Right lobe of liver (tissue), 6 donors: ENCODE measurements at regions not wholly inside any gene's neighbourhood (a gene's known extent, or its start where the extent isn't known, plus 50 kb on each side); places are given as distances from the start of the nearest gene placed in this dataset.

Source experiments
- ATAC-seq, 4 donors: fragments of 200-7000 bp; cut with Tn5 transposase; one replicate each; pipeline ENCODE4 v1.9.1; 2020; ENCODE audit warnings: mild to moderate bottlenecking in 4 of 4, moderate library complexity in 4 of 4
- DNase-seq, 3 donors: peaks; one replicate each; pipeline ENCODE4 v3.0.0-alpha.2; 2020
- H3K27ac ChIP-seq, 3 donors: fragments of 200-600 bp; one replicate each; pipeline ENCODE4 v1.8.0; 2022
- H3K27me3 ChIP-seq, 2 donors: fragments of 200-600 bp; one replicate each; pipeline ENCODE4 v1.8.0; 2022
- H3K36me3 ChIP-seq, 4 donors: fragments of 200-600 bp; sonication (generic) in 1 of 4; one replicate each; pipeline versions ENCODE4 v1.5.1 to v1.8.0; 2017 to 2022; ENCODE audit warnings: control low read depth in 1 of 4
- H3K4me1 ChIP-seq, 4 donors: fragments of 200-600 bp; sonication (generic) in 1 of 4; one replicate each; pipeline versions ENCODE4 v1.5.1 to v1.8.0; 2017 to 2022; ENCODE audit warnings: control low read depth in 1 of 4
- H3K4me3 ChIP-seq, 3 donors: fragments of 200-600 bp; one replicate each; pipeline ENCODE4 v1.8.0; 2022
- H3K9me3 ChIP-seq, 4 donors: fragments of 200-600 bp; sonication (generic) in 1 of 4; one replicate each; pipeline versions ENCODE4 v1.5.1 to v1.8.0; 2017 to 2022; ENCODE audit warnings: control low read depth in 1 of 4
- POLR2A ChIP-seq: fragments of 450-650 bp; IDR thresholded peaks from one replicate; pipeline ENCODE4 v1.6.1; 2017; ENCODE audit warnings: antibody characterized with exemption, mild to moderate bottlenecking
- WGBS: methylation state at CpG from one replicate; pipeline ENCODE4 v1.1.6; 2018; ENCODE audit warnings: low coverage, low lambda C conversion rate; ENCODE audit not compliant: insufficient coverage; ENCODE audit errors: missing lambda C conversion rate; 5-methylcytosine and 5-hydroxymethylcytosine counted together
- intact Hi-C, 2 donors: fragments of 100-400 bp; cut with DNase I; formaldehyde crosslinking; loops; one replicate each; pipeline versions ENCODE4 v1.11.2 to v1.14.1; 2022
- TF ChIP-seq, protein P1 (sequence below), 4 donors: fragments of 200-600 bp in 3 of 4; fragments of 450-650 bp in 1 of 4; IDR thresholded peaks; one replicate each; pipeline versions ENCODE4 v1.5.1 to v1.8.0; 2016 to 2022; ENCODE audit warnings: antibody characterized with exemption in 4 of 4, mild to moderate bottlenecking in 2 of 4
- donor health status: DM: no; HTN: yes; CAD: no.
- donor health status: DM: no; HTN: no; CAD: no.
- donor health status: DM: no; HTN: no; CAD: no.
- donor health status: DM: no; HTN: yes; CAD: no.
- donor health status: DM: no; HTN: yes; CAD: no.

DNA sequence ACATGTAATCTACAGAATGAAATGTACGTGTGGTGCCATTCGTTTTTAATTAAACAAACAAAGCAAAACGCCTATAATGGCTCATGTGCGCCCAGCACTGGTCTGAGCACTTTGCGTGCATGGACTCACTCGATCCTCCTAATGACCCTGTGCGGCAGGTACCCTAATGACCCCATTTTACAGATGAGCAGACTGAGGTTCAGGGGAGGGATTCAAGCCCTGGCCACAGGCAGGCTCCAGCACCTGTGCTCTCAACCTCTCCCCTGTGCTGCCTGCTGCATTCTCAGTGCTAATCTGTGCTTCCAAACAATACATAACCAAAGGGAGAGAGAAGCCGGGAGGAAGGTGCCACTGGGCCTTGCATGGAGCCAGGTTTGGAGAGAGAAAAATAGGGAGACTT, 124.2 kb upstream of the ZBTB40 start:
- intact Hi-C loops = no loop called here
- DNase-seq = peak in 1 of 3 donors; percentile 9
- Histone ChIP-seq H3K27ac (no peak overlapping the region), H3K36me3 (no peaks in the 10 kb centered on the region), H3K4me1 (no peaks in the 10 kb centered on the region), H3K9me3 (no peaks in the 10 kb centered on the region), H3K4me3 (no peak overlapping the region), H3K27me3 (no peaks in the 10 kb centered on the region)
- no peak for TF ChIP-seq POLR2A
- TF ChIP-seq, protein P1, sequence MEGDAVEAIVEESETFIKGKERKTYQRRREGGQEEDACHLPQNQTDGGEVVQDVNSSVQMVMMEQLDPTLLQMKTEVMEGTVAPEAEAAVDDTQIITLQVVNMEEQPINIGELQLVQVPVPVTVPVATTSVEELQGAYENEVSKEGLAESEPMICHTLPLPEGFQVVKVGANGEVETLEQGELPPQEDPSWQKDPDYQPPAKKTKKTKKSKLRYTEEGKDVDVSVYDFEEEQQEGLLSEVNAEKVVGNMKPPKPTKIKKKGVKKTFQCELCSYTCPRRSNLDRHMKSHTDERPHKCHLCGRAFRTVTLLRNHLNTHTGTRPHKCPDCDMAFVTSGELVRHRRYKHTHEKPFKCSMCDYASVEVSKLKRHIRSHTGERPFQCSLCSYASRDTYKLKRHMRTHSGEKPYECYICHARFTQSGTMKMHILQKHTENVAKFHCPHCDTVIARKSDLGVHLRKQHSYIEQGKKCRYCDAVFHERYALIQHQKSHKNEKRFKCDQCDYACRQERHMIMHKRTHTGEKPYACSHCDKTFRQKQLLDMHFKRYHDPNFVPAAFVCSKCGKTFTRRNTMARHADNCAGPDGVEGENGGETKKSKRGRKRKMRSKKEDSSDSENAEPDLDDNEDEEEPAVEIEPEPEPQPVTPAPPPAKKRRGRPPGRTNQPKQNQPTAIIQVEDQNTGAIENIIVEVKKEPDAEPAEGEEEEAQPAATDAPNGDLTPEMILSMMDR (IDR thresholded peaks at IDR 0.05) = no peak
- 88% methylated on average over 6 of the region's 8 CpGs for WGBS
- ATAC-seq = no peak

DNA sequence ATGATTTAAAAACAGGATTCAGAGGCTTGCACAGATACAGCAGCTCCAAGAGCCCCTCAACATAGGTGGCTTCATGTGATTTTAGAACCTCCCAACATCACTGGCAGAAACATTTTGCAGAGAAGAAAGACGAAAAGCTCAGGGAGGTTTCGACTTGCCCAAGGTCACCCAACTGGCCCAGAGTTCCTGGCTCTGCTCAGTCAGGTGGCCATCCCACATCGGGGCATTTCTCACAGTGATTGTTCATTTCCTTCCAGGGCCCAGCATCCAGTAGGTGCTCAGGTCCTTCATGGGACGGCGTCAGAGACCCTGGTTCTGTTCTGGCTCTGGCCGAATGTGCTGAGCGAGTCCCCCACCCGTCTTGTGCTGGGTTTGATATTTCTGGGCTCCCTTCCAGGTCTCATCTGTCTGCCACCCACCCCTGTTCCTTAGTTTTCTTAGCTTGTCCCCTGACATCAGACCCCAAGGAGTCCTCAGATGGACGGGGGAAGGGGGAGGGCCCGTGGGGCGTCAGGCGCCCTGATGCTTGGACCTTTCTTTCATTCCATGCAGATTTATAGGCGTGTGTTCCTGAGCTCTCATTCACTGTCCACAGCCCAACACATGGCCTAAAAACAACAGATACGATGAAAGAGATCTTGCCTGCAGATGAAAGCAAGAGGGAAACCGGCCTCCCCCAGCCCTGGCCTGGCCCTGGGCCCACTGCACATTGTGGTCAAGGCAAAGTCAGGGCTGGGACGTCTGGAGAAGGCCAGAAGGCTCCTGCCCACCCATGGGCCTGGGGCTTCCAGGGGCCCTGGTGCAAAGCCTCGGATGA, 123.1 kb upstream of the ZBTB40 start:
- no peaks in the 10 kb centered on the region for H3K36me3 ChIP-seq
- ATAC-seq (no peak), DNase-seq (peak in 1 of 3 donors; percentile 38)
- no peak overlapping the region for H3K27ac ChIP-seq
- no peak overlapping the region for H3K4me3 ChIP-seq
- H3K9me3 ChIP-seq = no peaks in the 10 kb centered on the region
- no peak for TF ChIP-seq POLR2A
- TF ChIP-seq, protein P1 (IDR thresholded peaks at IDR 0.05) = no peak
- 61% methylated on average over 11 of the region's 17 CpGs for WGBS
- intact Hi-C loops = no loop called here
- no peaks in the 10 kb centered on the region for H3K27me3 ChIP-seq
- no peaks in the 10 kb centered on the region for H3K4me1 ChIP-seq

DNA sequence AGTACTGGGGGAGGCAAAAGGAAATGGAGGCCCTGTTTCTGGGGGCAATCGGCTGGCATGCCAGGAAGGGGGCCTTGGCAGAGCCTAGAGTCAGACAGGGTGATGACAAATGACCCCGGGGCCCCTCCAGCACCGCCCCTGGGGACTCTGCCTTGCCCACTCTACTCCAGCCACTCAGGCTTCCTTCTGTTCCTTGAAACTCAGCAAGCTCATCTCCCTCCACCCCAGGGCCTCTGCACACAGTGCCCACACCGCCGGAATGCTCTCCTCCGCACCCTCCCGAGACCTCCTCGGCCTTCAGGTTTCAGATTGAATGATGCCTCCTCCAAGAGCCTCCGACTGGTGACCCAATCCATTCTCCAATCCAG, 122.5 kb upstream of the ZBTB40 start:
- 96% methylated on average over 5 of the region's 9 CpGs for WGBS
- DNase-seq = no peak

DNA sequence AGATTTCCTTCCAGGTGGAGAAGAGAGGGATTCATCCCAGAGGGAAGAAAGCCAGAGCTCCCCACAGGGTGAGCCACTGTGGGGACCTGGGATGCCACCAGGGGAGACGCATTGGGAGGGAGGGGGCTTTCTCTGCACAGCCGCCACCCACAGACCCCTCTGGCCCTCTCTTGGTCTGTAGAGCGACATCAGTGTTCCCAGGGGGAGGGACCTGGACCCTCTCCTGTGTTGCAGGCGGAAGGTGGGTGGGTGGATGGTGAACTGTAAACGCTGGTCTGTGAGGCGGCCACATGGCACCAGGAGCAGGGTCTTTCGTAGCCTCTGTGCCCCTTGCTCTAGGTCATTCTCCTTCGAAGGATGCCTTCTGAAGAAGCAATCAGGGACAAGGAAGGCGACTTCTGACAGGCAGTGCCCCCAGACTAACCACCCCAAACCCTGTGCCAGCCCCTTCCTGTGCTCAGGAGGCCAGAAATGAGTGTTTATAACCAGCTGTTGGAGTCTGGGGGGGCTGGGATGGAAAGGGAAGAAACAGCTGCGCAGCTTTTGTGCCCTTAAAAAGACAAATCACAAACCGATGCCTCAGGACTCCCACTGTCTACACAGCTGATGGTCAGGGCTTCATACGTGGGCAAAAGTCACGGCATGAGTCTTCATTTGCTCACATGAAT, 121.4 kb upstream of the ZBTB40 start:
- intact Hi-C loops = no loop called here
- ATAC-seq = no peak
- no peak for DNase-seq
- no peak overlapping the region for H3K27ac ChIP-seq
- H3K9me3 ChIP-seq = no peaks in the 10 kb centered on the region
- 70% methylated on average over 7 of the region's 13 CpGs for WGBS
- no peak overlapping the region for H3K4me3 ChIP-seq
- no peak for TF ChIP-seq POLR2A
- TF ChIP-seq, protein P1 (IDR thresholded peaks at IDR 0.05) = no peak
- H3K27me3 ChIP-seq = no peaks in the 10 kb centered on the region
- H3K36me3 ChIP-seq = no peaks in the 10 kb centered on the region
- H3K4me1 ChIP-seq = no peaks in the 10 kb centered on the region

More for the DNA sequence above, 122.5 kb upstream of the ZBTB40 start:
- Histone ChIP-seq H3K36me3 (no peaks in the 10 kb centered on the region), H3K9me3 (no peaks in the 10 kb centered on the region), H3K4me3 (no peak overlapping the region), H3K4me1 (no peaks in the 10 kb centered on the region), H3K27ac (no peak overlapping the region), H3K27me3 (no peaks in the 10 kb centered on the region)
- TF ChIP-seq POLR2A = no peak
- TF ChIP-seq, protein P1 (IDR thresholded peaks at IDR 0.05) = no peak
- intact Hi-C loops = no loop called here
- no peak for ATAC-seq
